LNCaP clone FGC (cell line): ENCODE measurements at regions not wholly inside any gene's neighbourhood (a gene's known extent, or its start where the extent isn't known, plus 50 kb on each side); places are given as distances from the start of the nearest gene placed in this dataset.

Source experiments
- DNase-seq: peaks from one replicate; pipeline ENCODE4 v3.0.0-alpha.2; 2011; ENCODE audit warnings: low read depth
- H3K4me3 ChIP-seq: 2 replicates; pipeline ENCODE4 v1.5.1; 2011; ENCODE audit warnings: mild to moderate bottlenecking, low read depth, low read length, control low read depth
- CTCF ChIP-seq: IDR thresholded peaks from 2 replicates; pipeline ENCODE4 v1.5.1; 2012; ENCODE audit warnings: mild to moderate bottlenecking; ENCODE audit not compliant: control insufficient read depth, insufficient read depth; ENCODE audit errors: extremely low read depth

GRCh38 chr6:4449409-4449808 is 314.0 kb upstream of the ECI2 start:
- H3K4me3 ChIP-seq: no peak overlapping the region
- TF ChIP-seq CTCF: no peak
- no peak for DNase-seq

- DNase-seq: no peak
- no peak for TF ChIP-seq CTCF
Observed at GRCh38 chr6:4448841-4449240, 313.5 kb upstream of the ECI2 start.

GRCh38 chr6:4447639-4448330 is 312.4 kb upstream of the ECI2 start:
- DNase-seq: no peak
- no peak for TF ChIP-seq CTCF
- no peak overlapping the region for H3K4me3 ChIP-seq

More at GRCh38 chr6:4448841-4449240, 313.5 kb upstream of the ECI2 start:
- no peak overlapping the region for H3K4me3 ChIP-seq

GRCh38 chr6:4446982-4447381 is 311.6 kb upstream of the ECI2 start:
- no peak for DNase-seq
- no peak for TF ChIP-seq CTCF
- no peak overlapping the region for H3K4me3 ChIP-seq

GRCh38 chr6:4441981-4442434 is 306.6 kb upstream of the ECI2 start:
- TF ChIP-seq CTCF: no peak
- DNase-seq: no peak
- H3K4me3 ChIP-seq: no peak overlapping the region

- TF ChIP-seq CTCF: no peak
- DNase-seq: no peak
- H3K4me3 ChIP-seq: no peak overlapping the region
Observed at GRCh38 chr6:4439159-4439558, 303.8 kb upstream of the ECI2 start.

GRCh38 chr6:4437342-4437741 is 302.0 kb upstream of the ECI2 start:
- DNase-seq: no peak
- no peak overlapping the region for H3K4me3 ChIP-seq
- TF ChIP-seq CTCF: no peak
